H9 (cell line): ENCODE measurements at regions not wholly inside any gene's neighbourhood (a gene's known extent, or its start where the extent isn't known, plus 50 kb on each side); places are given as distances from the start of the nearest gene placed in this dataset.
A peak's percentile ranks its signal among the peaks of the same experiment; 100 is the strongest.

Experiments
- DNase-seq: peaks from one replicate; pipeline ENCODE4 v3.0.0-alpha.2; 2017
- H2AFZ ChIP-seq: one replicate; pipeline ENCODE4 v1.6.1; 2013; ENCODE audit warnings: mild to moderate bottlenecking, low read length, control low read depth, moderate library complexity
- H2AK5ac ChIP-seq: 2 replicates; pipeline ENCODE4 v1.6.1; 2013; ENCODE audit warnings: low read length, control low read depth, mixed read lengths; ENCODE audit not compliant: insufficient read length
- H2BK120ac ChIP-seq: one replicate; pipeline ENCODE4 v1.6.1; 2013; ENCODE audit warnings: low read depth, mild to moderate bottlenecking, low read length, control low read depth, inconsistent platforms; ENCODE audit not compliant: poor library complexity, severe bottlenecking
- H2BK12ac ChIP-seq: 2 replicates; pipeline ENCODE4 v1.6.1; 2013; ENCODE audit warnings: low read length, control low read depth, mixed read lengths, low read depth; ENCODE audit not compliant: insufficient read length
- H2BK15ac ChIP-seq: 2 replicates; pipeline ENCODE4 v1.6.1; 2013; ENCODE audit warnings: low read depth, low read length, control low read depth
- H2BK20ac ChIP-seq: one replicate; pipeline ENCODE4 v1.6.1; 2013; ENCODE audit warnings: low read depth, mild to moderate bottlenecking, low read length, control low read depth, inconsistent platforms; ENCODE audit not compliant: poor library complexity, severe bottlenecking
- H2BK5ac ChIP-seq: 2 replicates; pipeline ENCODE4 v1.6.1; 2013; ENCODE audit warnings: low read length, control low read depth, mixed read lengths; ENCODE audit not compliant: insufficient read length
- H3K14ac ChIP-seq: 2 replicates; pipeline ENCODE4 v1.6.1; 2013; ENCODE audit warnings: low read length, control low read depth; ENCODE audit not compliant: insufficient read depth
- H3K18ac ChIP-seq: 2 replicates; pipeline ENCODE4 v1.6.1; 2013; ENCODE audit warnings: low read depth, mild to moderate bottlenecking, mixed read lengths, low read length, control low read depth; ENCODE audit not compliant: insufficient read length
- H3K23ac ChIP-seq: 2 replicates; pipeline ENCODE4 v1.6.1; 2013; ENCODE audit warnings: low read length, control low read depth, mixed read lengths, low read depth; ENCODE audit not compliant: insufficient read length
- H3K23me2 ChIP-seq: 2 replicates; pipeline ENCODE4 v1.6.1; 2013; ENCODE audit warnings: low read depth, mild to moderate bottlenecking, mixed read lengths, low read length, control low read depth; ENCODE audit not compliant: insufficient read length, poor library complexity, severe bottlenecking
- H3K27ac ChIP-seq: 2 replicates; pipeline ENCODE4 v1.5.1; 2013; ENCODE audit warnings: low read length, control low read depth, mixed read lengths, low read depth; ENCODE audit not compliant: insufficient read length
- H3K27me3 ChIP-seq: 2 replicates; pipeline ENCODE4 v1.6.1; 2013; ENCODE audit warnings: low read length, control low read depth, inconsistent platforms; ENCODE audit not compliant: insufficient read depth
- H3K4ac ChIP-seq: 2 replicates; pipeline ENCODE4 v1.6.1; 2013; ENCODE audit warnings: low read depth, mild to moderate bottlenecking, control low read depth, inconsistent platforms, low read length, moderate library complexity
- H3K4me1 ChIP-seq: 2 replicates; pipeline ENCODE4 v1.6.1; 2013; ENCODE audit warnings: low read length, control low read depth, inconsistent platforms; ENCODE audit not compliant: insufficient read depth
- H3K4me2 ChIP-seq: 2 replicates; pipeline ENCODE4 v1.6.1; 2013; ENCODE audit warnings: low read length, control low read depth, mixed read lengths; ENCODE audit not compliant: insufficient read length, insufficient read depth
- H3K56ac ChIP-seq: 2 replicates; pipeline ENCODE4 v1.6.1; 2013; ENCODE audit warnings: low read depth, mild to moderate bottlenecking, mixed read lengths, low read length, control low read depth; ENCODE audit not compliant: insufficient read length
- H3K79me1 ChIP-seq: 2 replicates; pipeline ENCODE4 v1.6.1; 2013; ENCODE audit warnings: low read depth, mild to moderate bottlenecking, moderate library complexity, low read length, control low read depth, inconsistent platforms; ENCODE audit not compliant: insufficient read depth, poor library complexity, severe bottlenecking
- H3K79me2 ChIP-seq: 2 replicates; pipeline ENCODE4 v1.6.1; 2013; ENCODE audit warnings: low read length, control low read depth, inconsistent platforms; ENCODE audit not compliant: insufficient read depth
- H3K9ac ChIP-seq: 2 replicates; pipeline ENCODE4 v1.6.1; 2013; ENCODE audit warnings: low read length, control low read depth, mixed read lengths; ENCODE audit not compliant: insufficient read length; ENCODE audit errors: extremely low read depth
- H3K9me3 ChIP-seq: one replicate; pipeline ENCODE4 v1.6.1; 2013; ENCODE audit warnings: low read depth, low read length, inconsistent platforms; ENCODE audit not compliant: control insufficient read depth
- H3T11ph ChIP-seq: one replicate; pipeline ENCODE4 v1.6.1; 2013; ENCODE audit warnings: mild to moderate bottlenecking, low read length, control low read depth, inconsistent platforms
- H4K20me1 ChIP-seq: one replicate; pipeline ENCODE4 v1.6.1; 2013; ENCODE audit not compliant: control insufficient read depth, insufficient read length, insufficient read depth
- H4K5ac ChIP-seq: 2 replicates; pipeline ENCODE4 v1.6.1; 2013; ENCODE audit warnings: low read depth, mild to moderate bottlenecking, mixed read lengths, low read length, control low read depth; ENCODE audit not compliant: insufficient read length
- H4K8ac ChIP-seq: replicated peaks from 2 replicates; pipeline ENCODE4 v1.6.1; 2013; ENCODE audit warnings: low read length, control low read depth, mixed read lengths, low read depth; ENCODE audit not compliant: insufficient read length
- H4K91ac ChIP-seq: 2 replicates; pipeline ENCODE4 v1.6.1; 2013; ENCODE audit warnings: low read depth, mild to moderate bottlenecking, moderate library complexity, mixed read lengths, low read length, control low read depth; ENCODE audit not compliant: insufficient read length
- H3K27ac Mint-ChIP-seq, 3 experiments: 2 replicates in 2 of 3; 3 replicates in 1 of 3; pipeline ENCODE4 v1.8.0; 2020 to 2021; ENCODE audit warnings: mixed read lengths in 3 of 3, mild to moderate bottlenecking in 1 of 3, moderate library complexity in 1 of 3
- H3K27me3 Mint-ChIP-seq: 2 replicates; pipeline ENCODE4 v1.8.0; 2021; ENCODE audit warnings: low read depth, mild to moderate bottlenecking, moderate library complexity, mixed read lengths
- H3K36me3 Mint-ChIP-seq, 3 experiments: 2 replicates in 2 of 3; 3 replicates in 1 of 3; pipeline ENCODE4 v1.8.0; 2020 to 2021; ENCODE audit warnings: low read depth in 3 of 3, mixed read lengths in 3 of 3; ENCODE audit not compliant: insufficient read depth in 1 of 3
- H3K4me1 Mint-ChIP-seq, 2 experiments: 2 replicates each; pipeline ENCODE4 v1.8.0; 2020; ENCODE audit warnings: mixed read lengths in 2 of 2
- H3K4me3 Mint-ChIP-seq, 2 experiments: 2 replicates in 1 of 2; 3 replicates in 1 of 2; pipeline ENCODE4 v1.8.0; 2020 to 2021; ENCODE audit warnings: mild to moderate bottlenecking in 2 of 2, mixed read lengths in 2 of 2, moderate library complexity in 1 of 2
- H3K9me3 Mint-ChIP-seq, 2 experiments: 2 replicates in 1 of 2; 3 replicates in 1 of 2; pipeline ENCODE4 v1.8.0; 2020; ENCODE audit warnings: mild to moderate bottlenecking in 2 of 2, mixed read lengths in 2 of 2, moderate library complexity in 1 of 2
- WGBS: extraction: QIAGEN DNeasy Blood & Tissue Kit; methylation state at CpG from one replicate; pipeline ENCODE4 v1.1.7; 2013; ENCODE audit warnings: missing lambda C conversion rate, low lambda C conversion rate, mixed read lengths; ENCODE audit not compliant: insufficient read length; ENCODE audit errors: extremely low coverage; 5-methylcytosine and 5-hydroxymethylcytosine counted together
- TF ChIP-seq, protein P1 (sequence below): fragments of 200-600 bp; sonication (generic); conservative IDR thresholded peaks from 3 replicates; pipeline ENCODE4 v1.8.0; 2021; ENCODE audit warnings: antibody characterized with exemption, mild to moderate bottlenecking

DNA sequence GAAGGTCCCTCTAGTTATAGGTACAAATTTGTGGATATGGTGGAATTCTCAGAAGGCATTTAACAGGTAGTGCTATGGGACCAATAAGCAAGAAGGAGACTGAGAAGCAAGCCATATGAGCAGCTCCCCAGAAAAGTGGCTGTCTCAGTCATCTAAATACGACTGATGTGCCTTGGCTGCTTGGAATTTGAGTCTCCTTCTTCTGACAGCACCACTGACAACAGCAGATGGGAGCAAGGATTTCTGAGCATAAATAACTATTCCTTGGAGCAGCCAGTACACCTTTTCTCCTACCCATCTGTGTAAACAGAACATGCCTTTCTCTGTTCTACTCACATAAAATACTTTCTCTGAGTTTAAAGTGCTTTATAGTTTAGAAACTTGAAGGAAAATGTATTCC, 196.2 kb downstream of the GABRG1 start:
- no peaks in the 10 kb centered on the region for H3K36me3 Mint-ChIP-seq
- no peak overlapping the region for H3K9ac ChIP-seq
- no peaks in the 10 kb centered on the region for H3K27me3 Mint-ChIP-seq
- no peak overlapping the region for H4K8ac ChIP-seq
- H2BK5ac ChIP-seq: no peak overlapping the region
- H3K23me2 ChIP-seq: no peaks in the 10 kb centered on the region
- no peaks in the 10 kb centered on the region for H3K9me3 Mint-ChIP-seq
- no peaks in the 10 kb centered on the region for H3K79me2 ChIP-seq
- H3K4ac ChIP-seq: no peak overlapping the region
- WGBS: no CpG with 5 or more reads among the region's 1 CpG
- no peak overlapping the region for H4K5ac ChIP-seq
- H3K18ac ChIP-seq: no peak overlapping the region
- H3K4me3 Mint-ChIP-seq: no peak overlapping the region
- no peak overlapping the region for H3K27ac ChIP-seq
- TF ChIP-seq, protein P1, sequence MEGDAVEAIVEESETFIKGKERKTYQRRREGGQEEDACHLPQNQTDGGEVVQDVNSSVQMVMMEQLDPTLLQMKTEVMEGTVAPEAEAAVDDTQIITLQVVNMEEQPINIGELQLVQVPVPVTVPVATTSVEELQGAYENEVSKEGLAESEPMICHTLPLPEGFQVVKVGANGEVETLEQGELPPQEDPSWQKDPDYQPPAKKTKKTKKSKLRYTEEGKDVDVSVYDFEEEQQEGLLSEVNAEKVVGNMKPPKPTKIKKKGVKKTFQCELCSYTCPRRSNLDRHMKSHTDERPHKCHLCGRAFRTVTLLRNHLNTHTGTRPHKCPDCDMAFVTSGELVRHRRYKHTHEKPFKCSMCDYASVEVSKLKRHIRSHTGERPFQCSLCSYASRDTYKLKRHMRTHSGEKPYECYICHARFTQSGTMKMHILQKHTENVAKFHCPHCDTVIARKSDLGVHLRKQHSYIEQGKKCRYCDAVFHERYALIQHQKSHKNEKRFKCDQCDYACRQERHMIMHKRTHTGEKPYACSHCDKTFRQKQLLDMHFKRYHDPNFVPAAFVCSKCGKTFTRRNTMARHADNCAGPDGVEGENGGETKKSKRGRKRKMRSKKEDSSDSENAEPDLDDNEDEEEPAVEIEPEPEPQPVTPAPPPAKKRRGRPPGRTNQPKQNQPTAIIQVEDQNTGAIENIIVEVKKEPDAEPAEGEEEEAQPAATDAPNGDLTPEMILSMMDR: no peak
- no peak for DNase-seq
- no peak overlapping the region for H2AK5ac ChIP-seq
- H3T11ph ChIP-seq: no peak overlapping the region
- no peak overlapping the region for H3K23ac ChIP-seq
- H3K27me3 ChIP-seq: no peaks in the 10 kb centered on the region
- H3K56ac ChIP-seq: no peak overlapping the region
- no peak overlapping the region for H3K27ac Mint-ChIP-seq
- H2AFZ ChIP-seq: no peak overlapping the region
- H3K4me1 ChIP-seq: no peaks in the 10 kb centered on the region
- H2BK20ac ChIP-seq: no peak overlapping the region
- no peaks in the 10 kb centered on the region for H3K9me3 ChIP-seq
- no peak overlapping the region for H4K91ac ChIP-seq
- no peak overlapping the region for H3K4me2 ChIP-seq
- H3K14ac ChIP-seq: no peak overlapping the region
- H2BK120ac ChIP-seq: peak overlapping the region; percentile 23
- H3K79me1 ChIP-seq: no peaks in the 10 kb centered on the region
- H4K20me1 ChIP-seq: no peaks in the 10 kb centered on the region
- H2BK15ac ChIP-seq: no peak overlapping the region
- H2BK12ac ChIP-seq: no peak overlapping the region
- peaks cover 0 to 6% of the 10 kb centered on the region in 2 experiments; a peak in 2 of 4 replicates for H3K4me1 Mint-ChIP-seq
